ENCODE measurements at regions not wholly inside any gene's neighbourhood (a gene's known extent, or its start where the extent isn't known, plus 50 kb on each side); places are given as distances from the start of the nearest gene placed in this dataset.

GRCh38 chr6:105851113-105851580 is 235.0 kb upstream of the PRDM1 start:
- TF ChIP-seq, protein P1, sequence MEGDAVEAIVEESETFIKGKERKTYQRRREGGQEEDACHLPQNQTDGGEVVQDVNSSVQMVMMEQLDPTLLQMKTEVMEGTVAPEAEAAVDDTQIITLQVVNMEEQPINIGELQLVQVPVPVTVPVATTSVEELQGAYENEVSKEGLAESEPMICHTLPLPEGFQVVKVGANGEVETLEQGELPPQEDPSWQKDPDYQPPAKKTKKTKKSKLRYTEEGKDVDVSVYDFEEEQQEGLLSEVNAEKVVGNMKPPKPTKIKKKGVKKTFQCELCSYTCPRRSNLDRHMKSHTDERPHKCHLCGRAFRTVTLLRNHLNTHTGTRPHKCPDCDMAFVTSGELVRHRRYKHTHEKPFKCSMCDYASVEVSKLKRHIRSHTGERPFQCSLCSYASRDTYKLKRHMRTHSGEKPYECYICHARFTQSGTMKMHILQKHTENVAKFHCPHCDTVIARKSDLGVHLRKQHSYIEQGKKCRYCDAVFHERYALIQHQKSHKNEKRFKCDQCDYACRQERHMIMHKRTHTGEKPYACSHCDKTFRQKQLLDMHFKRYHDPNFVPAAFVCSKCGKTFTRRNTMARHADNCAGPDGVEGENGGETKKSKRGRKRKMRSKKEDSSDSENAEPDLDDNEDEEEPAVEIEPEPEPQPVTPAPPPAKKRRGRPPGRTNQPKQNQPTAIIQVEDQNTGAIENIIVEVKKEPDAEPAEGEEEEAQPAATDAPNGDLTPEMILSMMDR (IDR thresholded peaks at IDR 0.05), result no peak
- no peak for TF ChIP-seq POLR2A (IDR thresholded peaks at IDR 0.05)
